Activated CD4-positive, CD25-positive, alpha-beta regulatory T cell treated with anti-CD3 and anti-CD28 coated beads, Interleukin-2, amount 50 U/mL, for 24 hours (primary cell): ENCODE measurements at regions not wholly inside any gene's neighbourhood (a gene's known extent, or its start where the extent isn't known, plus 50 kb on each side); places are given as distances from the start of the nearest gene placed in this dataset.

Experiments used
- ATAC-seq, 2 donors: fragments of 150-1000 bp; cut with Tn5 transposase; one replicate each; pipeline ENCODE4 v1.10.0; 2021; ENCODE audit warnings: mild to moderate bottlenecking in 1 of 2, moderate library complexity in 1 of 2

DNA sequence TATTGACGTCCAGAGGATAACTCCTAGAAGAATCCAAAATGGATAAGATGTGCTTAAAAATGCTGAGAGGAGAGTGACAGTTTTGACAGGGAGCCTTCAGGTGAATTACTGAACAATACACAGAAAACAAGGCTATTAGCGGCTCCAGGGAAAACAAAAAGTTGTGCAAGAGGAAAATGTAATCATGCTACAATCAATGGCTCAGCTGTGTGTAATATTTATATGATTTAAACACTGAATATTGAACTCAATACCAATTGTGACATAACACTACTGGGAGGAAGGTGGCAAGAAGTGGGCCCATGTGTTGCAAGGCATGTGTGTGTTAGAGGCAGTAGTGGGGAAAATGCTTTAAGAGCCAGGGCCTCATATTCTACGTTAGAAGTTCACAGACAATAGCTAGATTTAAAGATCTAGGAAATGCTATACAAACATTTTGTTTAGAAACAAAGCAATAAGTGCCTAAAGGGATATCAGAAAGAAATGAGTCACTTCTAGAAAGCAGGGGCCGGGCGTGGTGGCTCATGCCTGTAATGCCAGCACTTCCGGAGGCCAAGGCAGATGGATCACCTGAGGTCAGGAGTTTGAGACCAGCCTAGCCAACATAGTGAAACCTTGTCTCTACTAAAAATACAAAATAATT is 253.2 kb upstream of the IRX5 start:
- ATAC-seq = no peak

DNA sequence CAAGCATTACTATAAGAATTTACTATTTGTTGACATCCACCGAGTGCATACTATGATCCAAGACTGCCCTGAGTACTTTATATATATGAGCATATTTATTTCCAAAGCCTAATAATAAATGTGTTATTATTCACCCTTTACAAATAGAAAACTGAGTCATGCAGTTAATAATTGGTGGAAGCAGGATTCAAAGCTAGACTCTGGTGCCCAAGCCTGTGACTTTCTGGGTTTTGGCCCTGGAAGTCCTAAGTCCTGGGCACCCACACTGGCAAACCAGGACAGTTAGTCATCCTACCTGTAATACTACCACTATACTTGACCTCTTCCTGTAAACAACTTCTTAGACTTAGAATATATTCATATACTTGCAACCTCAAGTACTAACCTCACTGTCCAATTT is 257.4 kb upstream of the IRX5 start:
- ATAC-seq = no peak

DNA sequence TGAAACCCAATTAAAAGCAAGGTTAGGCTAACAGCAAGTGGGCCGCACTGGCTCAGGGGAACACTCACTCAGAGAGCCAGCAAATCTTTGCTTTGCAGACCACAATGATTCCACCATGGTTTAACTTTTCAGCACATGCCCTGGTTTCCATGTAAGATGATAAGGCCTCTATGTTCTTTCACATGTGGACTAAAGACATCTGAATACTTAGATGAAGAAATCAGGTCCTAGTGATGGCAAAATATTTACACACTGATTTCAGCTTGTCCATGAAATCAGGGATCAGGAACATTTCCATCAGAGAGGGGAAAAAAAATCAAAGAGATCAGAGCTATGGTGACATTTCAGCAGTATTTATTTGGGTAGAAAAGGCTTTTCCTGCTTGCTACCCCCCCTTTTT is 258.2 kb upstream of the IRX5 start:
- no peak for ATAC-seq

DNA sequence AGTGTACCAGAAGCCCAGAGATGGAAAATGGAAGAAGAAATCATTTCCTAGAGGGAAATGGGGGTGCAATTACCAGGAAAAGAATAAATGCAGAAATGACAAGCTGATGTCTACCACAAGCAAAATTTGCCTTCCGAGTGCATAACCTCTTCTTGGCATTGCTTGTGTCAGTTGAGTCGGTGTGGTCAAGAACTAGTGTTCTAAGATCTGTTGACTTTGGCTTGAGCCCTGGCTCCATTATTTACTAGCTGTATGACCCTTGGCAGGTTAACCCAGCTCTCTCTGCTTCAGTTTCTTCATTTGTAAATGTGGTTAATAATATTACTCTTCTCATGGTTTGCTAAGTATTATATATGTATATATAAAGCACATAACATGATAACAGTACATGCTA is 273.0 kb upstream of the IRX5 start:
- ATAC-seq = no peak

DNA sequence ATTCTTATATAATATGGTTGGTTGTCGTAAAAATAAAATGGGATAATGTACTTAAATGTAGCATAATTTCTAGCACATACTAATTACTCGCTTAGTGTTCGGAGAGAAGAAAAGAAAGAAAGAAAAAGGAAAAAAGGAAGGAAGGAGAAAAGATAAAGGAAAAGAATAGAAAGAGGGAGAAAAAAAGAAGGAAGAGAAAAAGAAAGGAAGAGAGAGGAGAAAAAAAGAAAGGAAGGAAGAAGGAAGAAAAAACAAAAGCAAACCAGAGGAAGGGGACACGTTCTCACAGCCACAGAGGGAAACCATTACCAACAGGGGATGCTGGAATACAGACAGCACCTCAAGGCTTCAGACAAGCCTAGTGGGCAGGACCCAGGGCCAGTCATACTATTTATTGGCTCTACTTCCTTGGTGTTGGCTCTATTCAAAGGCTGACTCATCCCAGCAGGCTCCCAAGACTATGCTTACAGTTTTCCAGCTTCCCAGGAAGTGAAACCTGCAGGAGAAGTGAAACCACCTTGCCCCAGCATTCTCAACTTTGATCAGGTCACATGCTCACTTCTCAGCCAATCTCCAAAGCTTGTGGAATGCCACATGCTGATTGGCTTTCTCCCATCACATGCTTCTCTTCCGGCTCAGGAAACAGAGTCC is 273.5 kb upstream of the IRX5 start:
- ATAC-seq = no peak

DNA sequence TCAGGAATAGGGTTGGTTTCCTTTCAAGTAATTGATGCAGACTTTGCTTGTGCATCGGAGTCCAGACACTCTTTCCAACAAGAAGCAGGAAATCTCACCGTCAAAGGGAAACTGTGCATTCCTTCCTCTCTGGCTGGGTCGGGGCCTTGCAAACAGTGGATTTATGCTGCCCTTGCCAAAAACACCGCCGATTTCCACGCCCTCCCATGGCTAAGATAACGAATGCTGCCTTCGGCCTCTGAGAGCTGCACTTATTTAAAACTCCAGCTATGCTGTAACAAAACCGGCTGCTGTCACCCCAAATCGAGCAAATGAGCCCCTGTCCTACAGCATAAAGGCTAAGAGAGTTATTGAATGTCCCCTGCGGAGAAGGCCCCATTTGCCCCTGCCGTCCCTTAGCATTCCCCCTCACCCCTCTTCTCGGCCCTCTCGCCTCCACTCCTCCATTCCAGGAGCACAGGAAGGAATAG is 275.5 kb upstream of the IRX5 start:
- ATAC-seq = no peak

DNA sequence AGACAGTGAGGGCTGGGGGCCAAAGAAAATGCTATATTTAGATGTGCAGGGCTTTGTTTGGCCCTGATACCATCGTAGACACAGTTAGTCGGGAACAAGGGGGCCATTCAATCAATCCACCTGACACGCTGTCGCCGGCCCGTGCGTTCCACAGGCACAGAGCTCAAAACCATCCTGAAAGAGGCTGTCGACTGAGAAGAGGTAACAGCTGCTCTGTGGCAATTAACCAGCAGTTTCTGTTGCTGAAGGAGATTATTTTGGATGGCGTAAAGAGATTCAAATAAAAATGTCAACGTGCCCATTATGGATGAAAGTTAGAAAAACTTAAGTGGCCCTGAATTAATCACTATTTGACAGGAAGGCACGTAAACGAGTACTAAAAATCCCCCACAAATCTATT is 276.2 kb upstream of the IRX5 start:
- no peak for ATAC-seq

DNA sequence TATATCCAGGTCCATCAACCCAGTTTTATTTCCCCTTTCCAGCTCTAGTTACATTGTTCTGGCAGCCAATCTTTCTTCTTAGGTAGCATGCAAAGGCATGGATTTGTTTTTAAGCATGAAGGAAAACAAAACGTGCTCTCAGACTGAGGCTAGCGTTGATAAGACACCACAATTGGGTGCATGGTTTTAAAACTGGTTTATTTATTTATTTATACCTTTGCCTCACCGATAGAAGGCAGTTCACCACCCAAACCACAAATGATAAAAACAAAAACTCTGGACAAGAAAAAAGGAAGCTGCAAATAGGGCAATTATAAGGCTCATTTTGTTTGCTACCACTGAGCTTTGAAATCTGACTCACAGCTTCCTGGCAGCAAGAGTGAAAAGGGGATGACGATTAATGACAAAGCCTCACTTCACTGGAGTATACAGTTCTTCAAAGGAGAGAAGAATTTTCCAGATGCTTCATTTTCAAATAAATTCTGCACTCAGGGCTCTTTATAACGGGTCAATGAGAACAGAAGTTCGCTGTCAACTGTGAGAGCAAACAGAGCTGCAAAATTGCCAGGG is 278.4 kb upstream of the IRX5 start:
- no peak for ATAC-seq

DNA sequence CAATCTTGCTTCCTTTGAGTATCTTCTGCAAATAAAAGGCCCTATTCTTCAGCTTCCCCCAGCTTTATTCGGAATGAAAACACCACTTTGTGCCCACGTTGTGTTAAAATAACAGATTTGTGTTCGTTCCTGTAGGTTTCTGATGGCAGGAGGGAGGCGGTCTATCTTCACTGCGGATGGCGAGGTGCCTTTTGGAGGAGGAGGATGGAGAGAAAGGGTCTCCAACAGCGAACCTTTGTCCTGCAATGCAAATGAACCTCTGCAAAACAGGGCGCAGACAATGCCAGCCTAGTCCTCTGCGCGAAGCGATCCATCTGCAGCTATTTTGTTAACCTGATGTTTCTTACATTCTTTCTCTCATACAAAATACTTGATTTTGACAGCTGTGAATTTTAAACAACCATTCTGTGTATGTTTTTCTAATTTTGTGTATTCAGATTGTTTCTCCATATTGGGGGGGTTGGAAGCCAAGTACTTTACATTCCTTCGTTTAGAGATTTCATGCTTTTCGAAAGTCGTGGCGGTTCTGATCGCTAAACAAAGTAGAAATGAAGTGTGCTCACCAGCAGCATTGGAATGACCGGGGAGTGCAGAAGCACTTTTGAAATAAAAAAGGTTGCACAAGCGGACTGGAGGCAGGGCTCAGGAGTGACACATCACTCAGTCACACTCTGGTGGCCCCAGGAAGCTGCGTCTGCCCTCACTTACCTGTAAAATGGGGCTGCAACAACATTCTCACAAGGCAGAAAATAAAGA is 279.0 kb upstream of the IRX5 start:
- ATAC-seq = no peak

DNA sequence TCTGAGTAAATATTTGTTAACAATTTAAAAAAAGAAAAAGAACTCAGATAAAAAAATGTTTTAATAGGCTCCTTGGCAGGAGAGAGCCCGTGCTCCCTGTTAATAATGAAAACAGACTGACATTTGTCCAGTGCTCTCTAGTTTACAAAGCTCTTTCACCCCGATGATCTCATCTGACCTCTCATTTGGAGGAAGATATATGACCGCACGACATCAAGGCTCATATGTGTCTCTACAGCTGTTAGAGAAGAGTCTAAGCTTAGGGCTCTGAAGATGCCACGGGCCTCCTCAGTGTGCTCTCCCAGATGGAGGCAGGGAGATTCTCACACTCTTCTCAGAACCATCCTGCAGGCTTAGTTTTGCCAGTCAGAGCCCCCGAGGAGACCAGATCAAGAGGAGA is 280.8 kb upstream of the IRX5 start:
- ATAC-seq = no peak

DNA sequence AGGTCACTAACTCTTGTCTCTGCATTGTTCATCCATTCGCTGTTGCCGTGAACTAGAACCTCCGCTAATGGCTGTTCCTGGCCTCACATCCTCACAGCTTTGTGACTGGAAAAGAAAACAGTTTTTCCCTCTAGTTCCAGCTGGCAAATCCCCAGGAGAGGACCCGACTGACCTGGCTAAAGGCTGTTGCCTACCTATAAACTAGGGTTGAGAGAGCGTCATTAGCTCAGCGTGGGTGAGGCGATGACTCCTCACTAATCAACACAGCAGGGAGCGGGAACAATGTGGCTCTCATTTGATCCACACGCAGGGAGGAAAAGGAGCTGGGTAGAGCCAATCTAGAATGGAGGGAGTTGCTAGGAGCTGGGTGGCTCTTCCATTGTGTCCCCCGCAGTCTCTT is 282.1 kb upstream of the IRX5 start:
- ATAC-seq = no peak

DNA sequence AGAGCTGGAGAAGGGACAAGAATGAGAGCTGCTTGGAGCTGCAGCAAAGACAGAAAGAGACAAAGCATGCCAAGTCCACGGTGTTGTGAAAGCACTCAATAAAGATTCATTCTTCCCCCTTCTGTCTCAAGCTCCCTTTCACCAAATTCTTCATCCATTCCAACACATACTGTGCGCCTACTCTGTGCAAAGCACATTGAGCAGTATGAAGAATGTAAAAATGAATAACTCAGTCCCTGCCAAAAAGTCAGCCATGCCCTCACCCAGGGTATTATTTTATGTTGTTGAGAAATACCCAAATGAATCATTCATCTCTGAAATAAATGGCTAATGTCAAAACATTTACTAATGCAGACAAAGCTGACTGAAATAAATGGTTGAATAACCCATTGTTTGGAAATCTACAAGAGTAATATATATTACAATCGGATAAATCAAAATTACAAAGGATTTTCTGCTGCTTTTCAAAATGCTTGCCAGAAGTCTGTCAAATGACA is 282.9 kb upstream of the IRX5 start:
- no peak for ATAC-seq

DNA sequence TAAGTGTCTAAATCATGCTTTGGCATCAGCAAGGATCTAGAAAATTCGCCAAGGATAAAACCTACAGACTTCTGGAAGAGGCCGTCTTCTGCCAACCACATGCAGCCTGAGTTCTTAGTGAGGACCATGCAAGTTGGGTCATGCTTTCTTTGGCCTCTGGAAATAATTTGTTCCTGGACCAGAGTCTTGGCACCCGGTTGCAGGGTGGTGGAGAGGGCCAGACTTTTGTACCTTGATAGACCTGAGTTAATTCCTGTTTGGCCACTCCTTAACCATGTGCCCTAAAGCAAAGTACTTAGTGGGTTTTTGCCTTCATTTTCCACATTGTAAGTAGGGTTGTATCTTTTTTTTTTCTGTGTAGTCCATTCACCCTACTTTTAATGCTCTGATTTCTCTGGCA is 283.4 kb upstream of the IRX5 start:
- ATAC-seq = no peak

DNA sequence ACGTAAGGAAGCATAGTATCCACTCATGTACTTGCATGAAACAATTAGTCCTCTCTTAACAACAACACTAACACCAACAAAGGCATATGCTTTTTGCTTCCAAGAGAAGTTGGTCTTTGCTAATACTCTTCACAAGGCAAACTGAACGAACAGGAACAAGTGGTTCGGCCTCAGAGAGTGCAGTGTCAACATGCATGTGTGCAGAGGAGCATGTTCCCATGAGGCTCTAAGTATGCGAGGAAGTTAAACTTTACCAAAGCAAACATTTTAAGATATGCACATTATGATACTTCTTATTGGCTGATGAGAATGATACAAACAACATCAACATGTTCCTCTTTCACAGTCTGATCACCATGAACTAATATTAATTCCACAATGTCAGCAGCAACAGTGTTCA is 285.3 kb upstream of the IRX5 start:
- no peak for ATAC-seq

DNA sequence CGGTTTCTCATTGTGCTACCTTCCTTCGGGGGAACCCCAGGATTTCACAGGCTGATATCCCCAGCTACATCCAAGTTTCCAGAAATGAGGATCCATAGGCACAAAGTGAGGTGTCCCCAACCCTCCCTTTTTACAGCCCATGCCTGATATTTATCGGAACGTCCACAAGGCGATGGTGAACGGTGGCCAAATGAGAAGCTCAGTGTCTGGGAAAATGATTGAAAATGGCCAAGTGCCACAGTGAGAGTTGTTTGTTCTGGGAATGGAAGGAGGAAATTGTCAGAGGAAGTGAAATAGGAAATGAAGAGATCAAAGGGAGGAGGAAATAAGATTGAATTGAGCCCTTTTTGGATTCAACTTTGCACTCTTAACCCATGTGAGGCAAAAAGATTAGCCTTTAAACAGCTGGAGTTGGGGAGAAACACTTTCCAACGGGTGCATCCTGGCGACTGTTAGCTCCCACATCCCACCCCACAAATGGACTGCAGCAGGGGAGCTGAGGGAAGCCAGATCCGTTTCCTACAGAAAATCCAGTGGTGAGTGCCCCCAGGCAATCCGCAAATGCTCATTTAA is 294.4 kb upstream of the IRX5 start:
- no peak for ATAC-seq

DNA sequence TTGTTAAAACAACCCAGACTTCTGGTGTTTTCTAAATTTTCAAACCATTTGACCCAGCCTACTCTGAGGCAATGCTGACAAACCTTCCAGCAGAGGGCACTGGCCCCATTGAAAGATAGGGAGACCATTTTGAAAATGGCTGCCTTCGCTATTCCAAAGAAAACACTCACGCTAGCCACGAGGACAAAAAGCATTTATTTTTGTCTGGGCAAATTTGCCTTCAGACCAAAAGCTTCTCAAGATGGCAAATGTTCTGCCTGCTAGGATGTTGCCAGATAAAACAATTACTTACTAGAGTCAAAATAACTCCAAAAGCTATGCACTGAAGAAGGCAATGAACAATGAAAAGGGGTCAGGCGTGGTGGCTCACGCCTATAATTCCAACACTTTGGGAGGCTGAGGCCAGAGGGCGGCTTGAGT is 296.7 kb upstream of the IRX5 start:
- no peak for ATAC-seq

DNA sequence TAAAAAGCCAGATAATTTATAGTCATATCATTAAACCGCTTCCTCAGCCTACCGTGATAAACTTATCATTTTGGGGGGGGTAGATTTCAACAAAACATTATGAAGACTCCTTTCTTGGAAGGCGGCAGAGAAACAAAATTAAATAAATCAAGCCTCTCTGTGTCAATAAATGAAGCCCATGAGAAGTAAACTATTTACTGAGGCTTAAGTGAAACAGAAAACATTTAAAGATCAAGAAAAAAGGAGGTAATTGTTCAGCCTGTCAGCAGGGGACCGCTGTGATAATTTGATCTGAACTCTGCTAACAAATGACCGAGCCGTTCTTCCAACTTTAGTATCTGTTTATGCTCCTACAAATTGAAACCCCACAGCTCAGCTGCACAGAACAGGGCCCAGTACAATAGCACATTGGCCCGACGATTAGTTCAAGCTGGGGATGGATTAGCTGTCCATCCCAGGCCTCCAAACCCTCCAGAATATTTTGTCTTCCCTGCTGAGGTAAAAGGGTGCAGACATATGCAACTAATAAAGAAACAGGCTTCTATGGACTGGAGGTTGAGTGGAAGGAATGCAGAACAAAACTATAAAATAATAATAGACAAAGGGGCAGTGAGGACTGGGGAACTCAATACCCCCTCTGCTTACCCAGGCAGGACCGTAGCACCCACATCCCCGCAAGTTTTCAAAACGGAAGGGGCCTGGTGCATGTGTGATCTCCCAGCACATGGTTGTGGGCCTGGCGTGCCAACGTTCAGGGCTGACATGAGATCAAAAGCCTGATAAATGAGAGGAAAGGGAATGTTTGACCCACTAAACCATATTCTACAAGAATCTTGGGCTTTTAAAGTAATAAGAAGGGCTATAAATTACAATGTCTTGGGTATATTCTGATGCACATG is 298.1 kb upstream of the IRX5 start:
- no peak for ATAC-seq

DNA sequence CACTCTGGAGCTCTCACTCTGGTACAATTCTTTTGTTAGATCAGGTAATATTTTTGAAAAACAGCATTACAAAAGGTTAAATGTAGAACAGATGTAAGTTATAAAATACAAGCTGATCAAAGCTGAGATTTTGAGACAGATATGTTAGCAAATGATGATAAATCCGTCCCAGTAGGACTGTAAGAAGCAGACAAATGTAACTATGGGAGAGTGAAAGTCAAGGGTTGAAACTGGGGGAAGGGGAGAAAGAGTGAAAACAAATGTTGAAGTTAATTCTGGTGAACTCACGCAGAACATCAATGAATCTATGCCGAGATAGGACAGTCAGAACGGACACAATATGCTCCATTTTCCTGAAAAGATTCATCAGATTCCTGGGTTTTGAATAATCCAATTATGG is 298.9 kb upstream of the IRX5 start:
- no peak for ATAC-seq

DNA sequence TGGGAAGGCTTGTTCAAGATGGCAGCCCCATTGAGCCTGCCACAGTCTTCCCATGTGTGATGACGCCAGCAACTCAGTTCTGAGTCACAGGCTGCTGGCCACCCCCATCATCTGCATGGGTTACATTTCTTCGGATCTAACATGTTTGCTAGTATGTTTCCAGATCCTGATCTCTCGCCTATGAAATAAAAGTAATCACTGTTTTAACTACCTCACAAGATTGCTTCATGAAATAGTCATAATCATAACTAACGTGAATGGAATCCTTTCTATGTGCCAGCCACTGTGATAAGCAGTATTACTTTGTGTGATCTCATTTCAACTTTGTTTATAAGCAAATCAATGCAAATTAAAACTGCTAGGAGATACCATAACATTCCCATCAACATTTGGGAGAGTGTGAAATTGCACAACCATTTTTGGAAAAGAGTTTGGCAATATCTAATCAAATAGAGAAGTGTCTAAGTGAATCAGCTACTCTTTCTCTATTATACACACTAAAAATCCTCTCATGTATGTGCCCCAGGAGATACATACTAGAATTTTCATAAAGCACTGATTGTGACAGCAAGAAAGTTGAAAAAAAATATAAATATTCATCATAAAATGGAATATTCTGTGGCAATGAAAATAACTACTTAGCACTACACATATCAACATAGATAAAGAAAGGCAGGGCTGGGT is 300.2 kb upstream of the IRX5 start:
- ATAC-seq = no peak

DNA sequence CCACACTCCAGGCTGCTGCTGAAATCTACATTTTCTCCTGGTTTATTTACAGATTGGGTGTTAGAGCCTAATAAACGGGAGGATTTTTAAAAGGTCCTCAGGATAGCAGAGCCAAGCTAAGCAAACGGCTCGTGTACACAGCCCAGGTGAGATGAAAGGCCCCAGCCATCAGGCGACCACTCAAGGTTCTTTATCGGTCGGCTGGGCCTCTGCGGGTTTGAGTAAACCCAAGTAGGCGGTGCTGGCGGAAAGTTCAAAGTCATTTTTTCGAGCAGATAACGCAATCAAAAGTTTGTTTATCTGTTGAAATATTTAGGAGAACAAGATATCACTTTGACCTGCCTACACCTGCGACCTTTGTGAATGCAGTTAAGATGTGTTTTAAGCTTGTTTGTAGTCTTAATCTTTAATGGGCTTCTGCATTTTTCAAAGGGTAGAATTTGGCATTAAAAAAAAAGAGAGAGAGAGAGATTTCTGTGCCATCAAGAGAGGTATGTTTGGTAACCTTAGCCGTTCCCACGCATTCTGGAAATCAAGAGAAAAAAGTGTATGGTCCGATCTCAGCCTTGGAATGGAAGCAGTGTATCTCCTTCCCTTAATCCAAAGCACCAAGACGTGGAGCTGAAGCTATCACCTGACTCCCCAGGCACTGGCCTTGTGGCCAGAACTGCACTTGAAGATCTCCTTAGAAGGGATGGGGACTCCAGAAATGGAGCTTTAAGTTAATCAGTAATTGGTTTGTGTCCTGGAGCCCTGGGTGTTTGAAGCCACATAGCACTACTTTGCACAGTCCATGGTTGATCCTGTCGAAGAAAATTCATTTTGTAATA is 301.7 kb upstream of the IRX5 start:
- ATAC-seq = no peak

DNA sequence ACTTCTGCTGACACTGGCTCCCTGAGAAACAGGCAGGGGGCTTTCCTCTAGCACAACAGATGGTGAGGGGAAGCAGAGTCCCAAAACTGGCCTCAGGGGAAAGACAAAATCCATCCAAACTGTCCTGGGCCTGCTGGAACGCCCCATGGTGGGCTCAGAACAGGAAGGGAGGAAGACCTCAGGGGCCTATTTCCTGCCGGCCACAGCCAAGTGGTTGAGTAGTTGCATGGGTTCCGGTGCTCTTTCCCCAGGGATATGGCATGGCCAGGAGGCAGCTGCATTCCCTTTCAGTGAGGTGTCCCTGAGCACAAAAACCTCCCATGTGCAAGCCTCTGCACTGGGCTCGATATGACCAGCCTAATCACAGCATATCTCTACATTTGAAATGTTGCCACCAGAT is 303.0 kb upstream of the IRX5 start:
- ATAC-seq = no peak
